ENCODE measurements at regions not wholly inside any gene's neighbourhood (a gene's known extent, or its start where the extent isn't known, plus 50 kb on each side); places are given as distances from the start of the nearest gene placed in this dataset.

- TF ChIP-seq, protein P1, sequence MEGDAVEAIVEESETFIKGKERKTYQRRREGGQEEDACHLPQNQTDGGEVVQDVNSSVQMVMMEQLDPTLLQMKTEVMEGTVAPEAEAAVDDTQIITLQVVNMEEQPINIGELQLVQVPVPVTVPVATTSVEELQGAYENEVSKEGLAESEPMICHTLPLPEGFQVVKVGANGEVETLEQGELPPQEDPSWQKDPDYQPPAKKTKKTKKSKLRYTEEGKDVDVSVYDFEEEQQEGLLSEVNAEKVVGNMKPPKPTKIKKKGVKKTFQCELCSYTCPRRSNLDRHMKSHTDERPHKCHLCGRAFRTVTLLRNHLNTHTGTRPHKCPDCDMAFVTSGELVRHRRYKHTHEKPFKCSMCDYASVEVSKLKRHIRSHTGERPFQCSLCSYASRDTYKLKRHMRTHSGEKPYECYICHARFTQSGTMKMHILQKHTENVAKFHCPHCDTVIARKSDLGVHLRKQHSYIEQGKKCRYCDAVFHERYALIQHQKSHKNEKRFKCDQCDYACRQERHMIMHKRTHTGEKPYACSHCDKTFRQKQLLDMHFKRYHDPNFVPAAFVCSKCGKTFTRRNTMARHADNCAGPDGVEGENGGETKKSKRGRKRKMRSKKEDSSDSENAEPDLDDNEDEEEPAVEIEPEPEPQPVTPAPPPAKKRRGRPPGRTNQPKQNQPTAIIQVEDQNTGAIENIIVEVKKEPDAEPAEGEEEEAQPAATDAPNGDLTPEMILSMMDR (IDR thresholded peaks at IDR 0.05; ENCODE audit: low read depth, low read length, missing input control) = no peak
- no peak for TF ChIP-seq RAD21 (IDR thresholded peaks at IDR 0.05)
- TF ChIP-seq, protein P2, sequence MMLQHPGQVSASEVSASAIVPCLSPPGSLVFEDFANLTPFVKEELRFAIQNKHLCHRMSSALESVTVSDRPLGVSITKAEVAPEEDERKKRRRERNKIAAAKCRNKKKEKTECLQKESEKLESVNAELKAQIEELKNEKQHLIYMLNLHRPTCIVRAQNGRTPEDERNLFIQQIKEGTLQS (IDR thresholded peaks at IDR 0.05) = no peak
- no peak for TF ChIP-seq REST (IDR thresholded peaks at IDR 0.05)
- TF ChIP-seq SP1 (IDR thresholded peaks at IDR 0.05) = no peak
- TF ChIP-seq JUND (IDR thresholded peaks at IDR 0.05) = no peak
- no peak for TF ChIP-seq MAX (IDR thresholded peaks at IDR 0.05)
- TF ChIP-seq EGR1 (IDR thresholded peaks at IDR 0.05; ENCODE audit: low read depth in 2 of 2) = no peak
- TF ChIP-seq RXRA (IDR thresholded peaks at IDR 0.05) = no peak
These were observed 105.9 kb upstream of the AKAP13 start for GRCh38 chr15:85274315-85275050.
